Upper lobe of left lung (tissue), 4 donors: ENCODE measurements at regions not wholly inside any gene's neighbourhood (a gene's known extent, or its start where the extent isn't known, plus 50 kb on each side); places are given as distances from the start of the nearest gene placed in this dataset.

Experiments used
- POLR2AphosphoS5 ChIP-seq, 2 donors: sonication (generic); formaldehyde crosslinking; IDR thresholded peaks; one replicate each; pipeline ENCODE4 v1.5.1; 2017; ENCODE audit warnings: antibody characterized with exemption in 2 of 2
- TF ChIP-seq, protein P1 (sequence below), 6 experiments: fragments of 450-650 bp in 4 of 6; fragments of 200-600 bp in 2 of 6; sonication (generic) in 2 of 6; IDR thresholded peaks; one replicate each; pipeline ENCODE4 v1.5.1; 2016 to 2019; ENCODE audit warnings: antibody characterized with exemption in 6 of 6

GRCh38 chr10:2030046-2030445, 292.7 kb upstream of the ADARB2 start:
- TF ChIP-seq, protein P1, sequence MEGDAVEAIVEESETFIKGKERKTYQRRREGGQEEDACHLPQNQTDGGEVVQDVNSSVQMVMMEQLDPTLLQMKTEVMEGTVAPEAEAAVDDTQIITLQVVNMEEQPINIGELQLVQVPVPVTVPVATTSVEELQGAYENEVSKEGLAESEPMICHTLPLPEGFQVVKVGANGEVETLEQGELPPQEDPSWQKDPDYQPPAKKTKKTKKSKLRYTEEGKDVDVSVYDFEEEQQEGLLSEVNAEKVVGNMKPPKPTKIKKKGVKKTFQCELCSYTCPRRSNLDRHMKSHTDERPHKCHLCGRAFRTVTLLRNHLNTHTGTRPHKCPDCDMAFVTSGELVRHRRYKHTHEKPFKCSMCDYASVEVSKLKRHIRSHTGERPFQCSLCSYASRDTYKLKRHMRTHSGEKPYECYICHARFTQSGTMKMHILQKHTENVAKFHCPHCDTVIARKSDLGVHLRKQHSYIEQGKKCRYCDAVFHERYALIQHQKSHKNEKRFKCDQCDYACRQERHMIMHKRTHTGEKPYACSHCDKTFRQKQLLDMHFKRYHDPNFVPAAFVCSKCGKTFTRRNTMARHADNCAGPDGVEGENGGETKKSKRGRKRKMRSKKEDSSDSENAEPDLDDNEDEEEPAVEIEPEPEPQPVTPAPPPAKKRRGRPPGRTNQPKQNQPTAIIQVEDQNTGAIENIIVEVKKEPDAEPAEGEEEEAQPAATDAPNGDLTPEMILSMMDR (IDR thresholded peaks at IDR 0.05): no peak
- no peak for TF ChIP-seq POLR2AphosphoS5 (IDR thresholded peaks at IDR 0.05)
